Mammary epithelial cell (primary cell): ENCODE measurements at regions not wholly inside any gene's neighbourhood (a gene's known extent, or its start where the extent isn't known, plus 50 kb on each side); places are given as distances from the start of the nearest gene placed in this dataset.

Experiments used
- CTCF ChIP-seq, 2 donors: IDR thresholded peaks in 1 of 2; conservative IDR thresholded peaks in 1 of 2; 2 replicates each; pipeline ENCODE4 v1.5.1; 2011 to 2012; ENCODE audit warnings: inconsistent platforms in 2 of 2, low read length in 2 of 2, mild to moderate bottlenecking in 2 of 2, control low read depth in 1 of 2, low read depth in 1 of 2; ENCODE audit not compliant: insufficient read depth in 1 of 2; ENCODE audit errors: extremely low read depth in 1 of 2
- EZH2 ChIP-seq: IDR thresholded peaks from 2 replicates; pipeline ENCODE4 v1.6.1; 2012; ENCODE audit warnings: low read length, inconsistent platforms, borderline replicate concordance

DNA sequence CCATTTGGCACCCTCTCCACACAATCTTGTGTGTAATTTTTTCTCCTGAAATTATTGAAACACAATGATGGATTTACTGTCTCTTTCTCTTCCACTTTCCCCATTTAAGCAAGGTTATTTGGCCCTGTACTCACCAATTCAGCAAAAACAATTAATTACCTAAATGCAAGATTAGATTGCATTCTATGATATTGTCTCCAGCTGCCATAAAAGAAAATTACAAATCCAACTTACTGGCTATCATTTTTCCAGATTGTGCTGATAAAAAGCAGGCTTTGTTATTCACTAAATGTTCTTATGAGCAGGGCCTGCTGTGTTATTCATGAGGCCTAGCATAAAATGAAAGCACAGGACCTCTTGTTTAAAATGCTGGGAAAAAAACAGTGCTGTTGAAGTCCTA lies 95.8 kb upstream of the IRAK1BP1 start:
- TF ChIP-seq CTCF (conservative IDR thresholded peaks at IDR 0.05 in 1 of 2, IDR thresholded peaks at IDR 0.05 in 1 of 2; ENCODE audit: extremely low read depth in 1 of 2, insufficient read depth in 1 of 2, low read depth in 1 of 2, low read length in 2 of 2) = no peak
- no peak for TF ChIP-seq EZH2
